ENCODE measurements at regions not wholly inside any gene's neighbourhood (a gene's known extent, or its start where the extent isn't known, plus 50 kb on each side); places are given as distances from the start of the nearest gene placed in this dataset.

DNA sequence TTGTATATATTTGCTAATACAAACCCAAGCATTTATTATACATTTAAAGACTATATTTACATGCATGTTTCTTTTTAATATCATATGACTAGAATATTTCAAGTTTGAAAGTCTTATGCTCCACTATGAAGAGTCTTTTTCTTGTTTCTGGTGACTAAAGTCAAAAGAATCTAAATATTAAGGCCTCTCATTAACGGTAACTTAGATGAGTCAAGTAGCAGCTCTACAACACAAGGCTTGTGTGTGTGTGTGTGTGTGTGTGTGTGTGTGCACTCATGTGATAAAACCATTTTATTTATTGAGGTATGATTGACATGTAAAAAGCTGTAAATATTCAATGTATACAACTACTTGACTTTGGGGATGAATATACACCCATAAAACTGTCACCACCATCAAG lies 275.6 kb downstream of the TFAP2B start:
- Histone ChIP-seq H3K9me3 (ENCODE audit: control insufficient read depth, insufficient read depth, low read length) (peaks cover 6% of the 10 kb centered on the region; the same call in 1 of the 2 replicates), H3K36me3 (ENCODE audit: control insufficient read depth, low read length) (no peaks in the 10 kb centered on the region), H3K9me2 (replicated peaks; ENCODE audit: control insufficient read depth, low read length) (no peaks in the 10 kb centered on the region), H3K27me3 (ENCODE audit: control insufficient read depth, low read length) (no peaks in the 10 kb centered on the region), H3K4me3 (ENCODE audit: low read length) (no peak overlapping the region), H3K79me2 (ENCODE audit: control insufficient read depth, low read length) (no peaks in the 10 kb centered on the region), H3F3A (ENCODE audit: control insufficient read depth, insufficient read depth) (no peaks in the 10 kb centered on the region), H3K4me2 (ENCODE audit: low read length) (no peak overlapping the region), H3K27ac (ENCODE audit: low read depth, low read length) (no peak overlapping the region), H3K4me1 (ENCODE audit: control insufficient read depth, low read length) (no peaks in the 10 kb centered on the region), H4K20me1 (ENCODE audit: control insufficient read depth, insufficient read depth, low read depth, low read length) (no peaks in the 10 kb centered on the region)
- no peak for TF ChIP-seq EZH2phosphoT487 (IDR thresholded peaks at IDR 0.05; ENCODE audit: borderline replicate concordance, low read length)

GRCh38 chr6:51098246-51098645 lies 279.6 kb downstream of the TFAP2B start:
- H3K4me1 ChIP-seq (ENCODE audit: control insufficient read depth, low read length), result no peaks in the 10 kb centered on the region
- no peaks in the 10 kb centered on the region for H3K36me3 ChIP-seq (ENCODE audit: control insufficient read depth, low read length)
- H3K9me2 ChIP-seq (replicated peaks; ENCODE audit: control insufficient read depth, low read length), result no peaks in the 10 kb centered on the region
- H4K20me1 ChIP-seq (ENCODE audit: control insufficient read depth, insufficient read depth, low read depth, low read length), result no peaks in the 10 kb centered on the region
- H3K79me2 ChIP-seq (ENCODE audit: control insufficient read depth, low read length), result no peaks in the 10 kb centered on the region
- no peak overlapping the region for H3K4me3 ChIP-seq (ENCODE audit: low read length)
- H3K27ac ChIP-seq (ENCODE audit: low read depth, low read length), result no peak overlapping the region
- H3K27me3 ChIP-seq (ENCODE audit: control insufficient read depth, low read length), result no peaks in the 10 kb centered on the region
- H3K9me3 ChIP-seq (ENCODE audit: control insufficient read depth, insufficient read depth, low read length), result no peaks in the 10 kb centered on the region
- TF ChIP-seq, protein P1, sequence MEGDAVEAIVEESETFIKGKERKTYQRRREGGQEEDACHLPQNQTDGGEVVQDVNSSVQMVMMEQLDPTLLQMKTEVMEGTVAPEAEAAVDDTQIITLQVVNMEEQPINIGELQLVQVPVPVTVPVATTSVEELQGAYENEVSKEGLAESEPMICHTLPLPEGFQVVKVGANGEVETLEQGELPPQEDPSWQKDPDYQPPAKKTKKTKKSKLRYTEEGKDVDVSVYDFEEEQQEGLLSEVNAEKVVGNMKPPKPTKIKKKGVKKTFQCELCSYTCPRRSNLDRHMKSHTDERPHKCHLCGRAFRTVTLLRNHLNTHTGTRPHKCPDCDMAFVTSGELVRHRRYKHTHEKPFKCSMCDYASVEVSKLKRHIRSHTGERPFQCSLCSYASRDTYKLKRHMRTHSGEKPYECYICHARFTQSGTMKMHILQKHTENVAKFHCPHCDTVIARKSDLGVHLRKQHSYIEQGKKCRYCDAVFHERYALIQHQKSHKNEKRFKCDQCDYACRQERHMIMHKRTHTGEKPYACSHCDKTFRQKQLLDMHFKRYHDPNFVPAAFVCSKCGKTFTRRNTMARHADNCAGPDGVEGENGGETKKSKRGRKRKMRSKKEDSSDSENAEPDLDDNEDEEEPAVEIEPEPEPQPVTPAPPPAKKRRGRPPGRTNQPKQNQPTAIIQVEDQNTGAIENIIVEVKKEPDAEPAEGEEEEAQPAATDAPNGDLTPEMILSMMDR (IDR thresholded peaks at IDR 0.05; ENCODE audit: low read depth, low read length, poor library complexity, severe bottlenecking), result no peak
- TF ChIP-seq EZH2phosphoT487 (IDR thresholded peaks at IDR 0.05; ENCODE audit: borderline replicate concordance, low read length), result no peak
- no peak overlapping the region for H3K4me2 ChIP-seq (ENCODE audit: low read length)
- no peaks in the 10 kb centered on the region for H3F3A ChIP-seq (ENCODE audit: control insufficient read depth, insufficient read depth)

GRCh38 chr6:51098791-51099190 lies 280.1 kb downstream of the TFAP2B start:
- Histone ChIP-seq H3K4me2 (ENCODE audit: low read length) (no peak overlapping the region), H3K4me3 (ENCODE audit: low read length) (no peak overlapping the region), H3K4me1 (ENCODE audit: control insufficient read depth, low read length) (no peaks in the 10 kb centered on the region), H3F3A (ENCODE audit: control insufficient read depth, insufficient read depth) (no peaks in the 10 kb centered on the region), H3K9me3 (ENCODE audit: control insufficient read depth, insufficient read depth, low read length) (no peaks in the 10 kb centered on the region), H3K9me2 (replicated peaks; ENCODE audit: control insufficient read depth, low read length) (no peaks in the 10 kb centered on the region), H4K20me1 (ENCODE audit: control insufficient read depth, insufficient read depth, low read depth, low read length) (no peaks in the 10 kb centered on the region), H3K27ac (ENCODE audit: low read depth, low read length) (no peak overlapping the region), H3K36me3 (ENCODE audit: control insufficient read depth, low read length) (no peaks in the 10 kb centered on the region), H3K27me3 (ENCODE audit: control insufficient read depth, low read length) (no peaks in the 10 kb centered on the region), H3K79me2 (ENCODE audit: control insufficient read depth, low read length) (no peaks in the 10 kb centered on the region)
- TF ChIP-seq, protein P1 (IDR thresholded peaks at IDR 0.05; ENCODE audit: low read depth, low read length, poor library complexity, severe bottlenecking), result no peak
- no peak for TF ChIP-seq EZH2phosphoT487 (IDR thresholded peaks at IDR 0.05; ENCODE audit: borderline replicate concordance, low read length)

DNA sequence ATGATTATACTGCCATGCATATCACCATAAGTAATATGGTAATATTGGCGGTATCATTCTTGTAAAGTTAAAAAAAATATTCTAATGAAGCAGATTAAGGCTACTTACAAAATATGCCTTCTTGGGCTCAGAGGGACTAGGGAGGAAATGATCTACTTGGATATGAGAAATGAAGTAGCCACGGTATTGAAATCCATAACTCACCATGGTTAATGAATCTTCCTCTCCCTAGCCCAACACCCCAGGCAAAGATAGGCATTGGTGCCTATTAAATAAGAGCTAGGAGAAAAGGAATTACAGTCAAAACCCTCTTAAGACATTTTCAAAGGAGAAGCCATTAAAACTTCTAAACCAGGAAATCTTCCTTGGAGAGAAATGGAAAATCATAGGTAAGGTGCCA lies 280.5 kb downstream of the TFAP2B start:
- no peak overlapping the region for H3K27ac ChIP-seq (ENCODE audit: low read depth, low read length)
- H3K9me3 ChIP-seq (ENCODE audit: control insufficient read depth, insufficient read depth, low read length), result no peaks in the 10 kb centered on the region
- TF ChIP-seq, protein P1 (IDR thresholded peaks at IDR 0.05; ENCODE audit: low read depth, low read length, poor library complexity, severe bottlenecking), result no peak
- TF ChIP-seq EZH2phosphoT487 (IDR thresholded peaks at IDR 0.05; ENCODE audit: borderline replicate concordance, low read length), result no peak
- no peaks in the 10 kb centered on the region for H3F3A ChIP-seq (ENCODE audit: control insufficient read depth, insufficient read depth)
- H3K4me1 ChIP-seq (ENCODE audit: control insufficient read depth, low read length), result no peaks in the 10 kb centered on the region
- no peak overlapping the region for H3K4me3 ChIP-seq (ENCODE audit: low read length)
- no peaks in the 10 kb centered on the region for H3K27me3 ChIP-seq (ENCODE audit: control insufficient read depth, low read length)
- H4K20me1 ChIP-seq (ENCODE audit: control insufficient read depth, insufficient read depth, low read depth, low read length), result no peaks in the 10 kb centered on the region
- H3K36me3 ChIP-seq (ENCODE audit: control insufficient read depth, low read length), result no peaks in the 10 kb centered on the region
- no peaks in the 10 kb centered on the region for H3K79me2 ChIP-seq (ENCODE audit: control insufficient read depth, low read length)
- no peak overlapping the region for H3K4me2 ChIP-seq (ENCODE audit: low read length)
- H3K9me2 ChIP-seq (replicated peaks; ENCODE audit: control insufficient read depth, low read length), result no peaks in the 10 kb centered on the region
